Stimulated activated CD4-positive, alpha-beta T cell treated with anti-CD3 and anti-CD28 coated beads, Interleukin-1b, Interleukin-23, amount 100 ng/mL, for 48 hours (primary cell): ENCODE measurements at regions not wholly inside any gene's neighbourhood (a gene's known extent, or its start where the extent isn't known, plus 50 kb on each side); places are given as distances from the start of the nearest gene placed in this dataset.

Experiments used
- DNase-seq: peaks from one replicate; pipeline ENCODE4 v3.0.0-alpha.2; 2020

GRCh38 chrX:39150621-39151020, 349.4 kb downstream of the MID1IP1 start:
- DNase-seq: no peak

DNA sequence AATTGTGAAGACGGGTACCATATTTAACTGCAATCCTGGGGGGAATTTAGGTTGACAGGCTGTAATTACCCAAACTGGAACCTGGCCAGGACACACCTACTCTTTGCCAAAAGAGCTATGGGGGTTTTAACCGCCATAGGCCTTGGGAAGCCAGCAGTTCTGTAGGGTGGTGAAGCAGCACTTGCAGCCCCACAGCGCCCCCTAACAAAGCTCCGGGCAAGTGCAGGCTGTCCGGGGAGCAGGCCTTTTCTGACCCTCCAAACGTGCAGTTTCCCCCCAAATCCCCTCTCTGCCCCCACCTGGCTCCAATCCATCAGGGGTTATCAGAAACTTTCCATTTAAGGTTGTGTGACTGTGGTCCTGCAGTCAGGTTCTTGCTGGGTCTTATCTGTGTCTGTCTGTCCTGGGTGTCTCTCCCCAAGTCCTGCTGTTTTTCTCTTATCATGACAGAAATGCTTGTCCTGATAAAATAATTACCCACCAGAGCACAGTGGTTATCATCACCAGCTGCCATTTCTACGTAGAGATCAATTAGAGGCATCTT, 350.9 kb downstream of the MID1IP1 start:
- peak; percentile 33 for DNase-seq

DNA sequence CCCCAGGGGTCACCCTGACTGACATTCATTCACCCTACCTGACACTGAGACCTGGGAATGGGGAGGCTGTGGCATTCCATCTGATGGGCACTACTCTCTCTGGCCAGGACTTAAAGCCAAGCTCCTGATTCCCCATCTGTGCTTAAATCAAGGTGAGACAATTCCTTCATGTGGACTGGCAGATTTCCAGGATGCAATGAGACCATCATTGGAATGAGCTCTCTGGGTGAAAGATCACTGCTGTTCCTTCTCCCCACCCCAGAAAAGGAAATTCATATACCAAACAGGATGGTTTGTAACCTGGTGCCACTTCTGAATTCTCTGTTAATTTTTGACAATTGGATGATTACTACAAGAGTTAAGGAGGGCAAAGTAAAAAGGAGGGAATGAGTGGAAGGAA, 354.8 kb downstream of the MID1IP1 start:
- no peak for DNase-seq

DNA sequence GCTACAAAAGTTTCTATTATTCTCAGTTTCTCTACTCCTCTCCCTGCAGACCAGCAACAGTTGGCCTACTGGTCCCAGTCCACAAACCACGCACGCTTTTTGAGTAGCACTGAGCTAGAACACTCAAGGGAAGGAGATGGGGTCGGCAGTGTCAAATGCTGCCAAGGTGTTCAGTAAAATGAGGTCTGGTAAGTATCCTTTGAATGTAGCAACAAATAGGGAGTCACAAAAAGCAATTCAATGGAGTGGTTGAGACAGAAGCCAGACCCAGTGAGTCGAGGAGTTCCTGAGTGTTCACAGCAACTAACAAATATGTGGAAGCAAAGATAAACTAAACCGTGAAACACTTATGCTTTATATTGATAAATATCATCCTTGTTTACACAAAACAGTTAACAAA, 355.7 kb downstream of the MID1IP1 start:
- no peak for DNase-seq

GRCh38 chrX:39157796-39158195, 356.5 kb downstream of the MID1IP1 start:
- no peak for DNase-seq

- DNase-seq: no peak
Measured at GRCh38 chrX:39158801-39159657, 357.8 kb downstream of the MID1IP1 start.

- DNase-seq: no peak
Measured at GRCh38 chrX:39159921-39160507, 358.8 kb downstream of the MID1IP1 start.

DNA sequence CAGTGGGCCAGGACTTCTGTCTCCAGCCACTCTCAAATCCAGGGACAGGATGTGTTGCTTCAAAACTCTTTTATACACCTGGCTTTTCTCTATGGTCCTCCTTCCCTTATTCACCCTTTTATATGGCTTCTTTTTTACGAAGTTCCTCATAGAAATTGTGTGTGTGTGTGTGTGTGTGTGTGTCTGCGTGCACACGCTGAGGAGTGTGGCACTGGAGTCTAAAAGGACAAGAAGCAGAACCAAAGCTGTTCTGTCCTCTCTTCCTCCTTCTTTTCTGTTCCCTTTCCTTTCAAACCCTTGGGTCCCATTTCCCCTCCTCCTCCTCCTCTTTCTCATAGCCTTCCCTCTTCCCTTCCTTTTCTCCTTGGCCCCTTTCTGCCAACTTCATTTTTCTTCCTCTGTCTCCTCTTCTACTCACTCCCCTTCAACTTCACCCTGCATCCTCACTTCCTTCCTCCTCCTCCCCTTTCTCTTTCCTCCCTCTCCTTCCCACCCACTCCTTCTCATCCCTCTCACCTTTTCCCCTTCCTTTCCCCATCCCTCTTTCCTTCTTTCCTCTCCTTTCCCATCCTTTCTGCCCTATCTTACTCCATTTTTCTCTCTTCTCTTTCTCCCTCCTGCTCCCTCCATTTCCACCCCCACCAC, 360.5 kb downstream of the MID1IP1 start:
- no peak for DNase-seq

DNA sequence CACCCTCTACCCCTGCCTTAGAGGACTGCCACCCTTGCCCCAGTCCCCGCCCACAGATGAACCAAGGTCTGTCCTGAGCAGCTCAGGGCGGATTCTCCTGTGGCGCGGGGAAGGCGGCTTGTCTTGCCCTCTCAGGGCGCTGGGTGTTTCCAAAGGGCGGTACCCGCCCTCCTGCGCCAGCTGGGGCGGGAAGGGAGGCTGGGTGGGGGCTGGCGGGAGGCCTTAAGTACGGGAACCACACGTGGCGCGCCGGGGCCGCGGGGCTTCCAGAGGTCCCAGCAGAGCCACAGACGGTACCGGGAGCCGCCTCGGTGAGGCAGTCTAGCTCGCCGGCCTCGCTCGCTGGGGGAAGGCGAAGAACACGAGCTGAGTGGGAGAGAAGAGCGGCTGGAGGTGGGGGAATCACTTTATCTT, 361.1 kb downstream of the MID1IP1 start:
- peak; percentile 63 for DNase-seq

GRCh38 chrX:39163581-39164126, 362.4 kb downstream of the MID1IP1 start:
- peak; percentile 62 for DNase-seq

GRCh38 chrX:39164212-39164611, 363.0 kb downstream of the MID1IP1 start:
- DNase-seq: no peak

DNA sequence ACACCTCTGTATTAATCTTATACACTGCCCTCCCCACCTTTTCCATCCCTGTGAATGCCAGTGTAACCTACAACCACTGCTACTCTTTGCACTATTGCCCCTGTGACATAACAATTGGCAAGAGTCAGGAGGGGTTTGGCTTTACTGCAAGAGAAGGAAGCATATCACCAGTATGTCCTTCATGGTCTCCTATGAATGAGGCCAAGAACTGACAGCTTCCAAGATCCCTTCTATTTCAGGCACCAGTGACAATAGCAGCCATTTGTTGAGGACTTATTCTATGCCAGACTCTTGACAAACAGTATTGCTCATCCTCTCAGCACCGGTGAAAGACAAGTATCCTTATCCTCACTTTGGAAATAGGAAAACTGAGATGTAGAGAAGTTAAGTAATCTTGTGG, 363.9 kb downstream of the MID1IP1 start:
- no peak for DNase-seq

GRCh38 chrX:39165773-39166172, 364.5 kb downstream of the MID1IP1 start:
- DNase-seq: no peak

GRCh38 chrX:39167791-39168190, 366.5 kb downstream of the MID1IP1 start:
- no peak for DNase-seq

DNA sequence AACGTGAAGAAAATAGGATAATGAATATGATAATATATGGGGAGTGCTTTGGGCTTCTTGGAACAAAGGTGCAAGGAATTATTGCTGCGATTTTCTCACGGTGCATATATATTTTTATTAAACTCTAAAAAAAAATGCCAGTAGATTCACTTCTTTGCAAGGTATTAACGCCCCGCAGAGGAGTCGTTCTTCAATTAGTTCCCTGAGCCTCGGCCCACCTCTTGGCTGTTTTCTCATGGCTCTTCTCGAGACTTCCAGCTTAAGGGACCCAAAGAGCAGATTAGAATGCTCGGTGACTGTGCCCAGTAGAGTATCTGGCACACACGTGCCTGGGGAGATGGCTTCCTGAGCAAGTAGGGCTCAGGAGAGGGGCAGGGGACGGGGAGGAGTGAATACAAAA, 367.4 kb downstream of the MID1IP1 start:
- DNase-seq: no peak

DNA sequence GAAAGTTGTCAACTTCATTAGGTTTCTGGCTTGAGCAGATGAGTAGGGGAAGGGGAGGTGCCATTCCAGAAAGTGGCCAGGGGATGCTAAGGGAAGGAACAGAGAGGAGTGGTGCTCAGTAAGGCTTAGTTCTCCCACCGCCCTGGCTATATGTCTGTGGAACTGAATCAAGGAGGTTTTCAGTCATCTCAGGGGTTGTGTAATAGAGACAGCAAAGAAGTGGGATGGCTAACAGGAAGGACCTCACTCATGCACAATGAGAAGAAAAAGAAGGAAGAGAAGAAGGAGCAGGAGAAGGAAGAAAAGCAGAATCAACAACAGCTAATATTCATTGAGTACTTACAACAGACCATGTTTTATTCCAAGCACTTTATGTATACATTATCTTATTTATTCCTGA, 368.7 kb downstream of the MID1IP1 start:
- DNase-seq: no peak

- no peak for DNase-seq
Measured at GRCh38 chrX:39170464-39170863, 369.2 kb downstream of the MID1IP1 start.

DNA sequence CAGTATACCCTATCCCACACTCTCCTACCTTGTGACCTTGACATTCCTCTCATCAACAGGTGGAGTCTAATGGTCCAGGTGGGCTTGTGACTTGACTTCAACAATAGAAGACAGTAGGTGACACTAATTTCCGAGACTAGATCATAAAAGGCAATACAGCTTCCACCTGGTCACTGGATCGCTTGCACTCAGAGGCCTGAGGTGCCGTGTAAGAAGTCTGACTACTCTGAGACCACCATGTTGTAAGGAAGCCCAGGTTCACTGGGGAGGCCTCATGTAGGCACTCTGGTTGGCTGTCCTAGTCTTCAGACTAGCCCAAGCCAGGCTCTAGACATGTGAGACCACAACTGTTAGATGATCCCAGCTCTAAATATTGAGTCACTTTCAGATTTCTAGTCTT, 370.4 kb downstream of the MID1IP1 start:
- DNase-seq: no peak

- DNase-seq: no peak
Measured at GRCh38 chrX:39174241-39174771, 373.0 kb downstream of the MID1IP1 start.

DNA sequence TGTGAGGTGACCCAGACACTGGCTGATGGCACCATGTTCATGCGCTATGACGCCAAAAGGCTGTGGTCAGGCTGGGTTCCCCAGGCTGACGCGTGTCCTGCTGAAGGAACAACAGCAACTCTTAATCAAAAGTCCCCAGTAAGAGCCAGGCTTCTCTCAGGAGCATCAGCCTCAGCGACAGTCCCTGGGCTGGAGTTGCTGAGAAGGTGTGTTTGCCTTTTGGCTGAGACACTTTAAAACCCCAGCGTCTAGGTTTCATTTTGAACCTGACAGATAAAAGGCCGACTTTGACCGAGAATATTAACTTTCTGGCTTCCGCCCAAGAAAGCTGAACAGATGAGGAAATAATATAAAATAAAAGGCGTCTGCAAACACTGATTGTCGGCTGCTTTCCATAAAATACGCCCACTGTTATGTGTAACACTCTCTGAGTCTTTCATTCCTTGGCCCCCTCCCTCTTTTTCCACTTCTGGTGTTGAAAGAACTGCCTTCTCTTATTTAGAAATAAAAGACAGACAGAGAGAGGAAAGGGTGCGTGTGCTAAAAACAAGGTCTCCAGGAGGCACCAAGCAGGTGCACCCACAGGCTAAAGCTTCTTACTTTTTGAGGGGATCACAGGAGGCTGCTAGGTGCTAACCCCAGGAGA, 373.6 kb downstream of the MID1IP1 start:
- peak; percentile 39 for DNase-seq

DNA sequence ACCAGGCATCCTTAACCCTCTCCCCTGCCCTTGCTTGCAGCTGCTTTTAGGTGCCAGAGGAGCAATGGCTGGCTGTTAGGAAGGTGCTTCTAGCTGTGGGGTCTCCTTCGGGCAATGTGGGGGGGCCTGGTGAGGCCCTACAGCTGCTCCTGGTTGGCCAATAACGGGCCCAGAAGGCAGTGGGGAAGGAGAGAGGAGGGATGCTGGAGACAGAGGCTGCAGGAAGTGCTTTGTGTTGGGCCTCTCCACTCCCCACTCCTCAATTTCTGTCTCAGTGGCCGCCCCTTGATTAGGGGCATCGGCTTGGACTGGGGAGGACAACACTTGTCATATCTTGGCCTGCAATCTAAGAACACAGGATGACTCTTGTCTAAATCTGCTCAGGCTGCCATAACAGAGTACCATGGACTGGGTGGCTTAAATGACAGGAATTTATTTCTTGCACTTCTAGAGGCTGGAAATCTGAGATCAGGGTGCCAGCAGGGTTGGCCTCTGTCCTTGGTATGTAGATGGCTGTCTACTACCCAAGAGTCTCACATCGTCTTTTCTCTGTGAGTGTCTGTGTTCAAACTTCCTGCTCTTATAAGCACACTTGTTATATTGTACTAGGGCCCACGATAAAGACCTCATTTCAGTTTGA, 374.3 kb downstream of the MID1IP1 start:
- no peak for DNase-seq

DNA sequence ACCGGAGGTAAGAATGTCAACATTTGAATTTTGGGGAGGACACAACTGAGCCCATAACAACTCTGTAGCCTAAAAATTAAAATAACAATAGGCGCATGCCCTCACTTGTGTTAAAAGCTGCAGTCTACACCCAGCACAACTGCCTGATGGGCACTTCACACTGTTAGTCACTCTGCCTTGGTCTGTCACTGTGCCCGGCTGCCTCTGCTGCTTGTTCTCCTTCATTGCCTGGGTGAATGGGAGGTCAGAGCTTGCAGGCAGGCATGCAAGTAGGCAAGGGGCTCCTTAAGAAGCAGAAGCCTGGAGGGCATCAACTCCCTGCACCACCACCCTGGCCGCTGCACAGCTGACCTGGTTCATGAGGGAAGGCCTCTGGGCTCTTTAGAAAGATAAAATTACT, 374.8 kb downstream of the MID1IP1 start:
- no peak for DNase-seq
